WTC11 (cell line): ENCODE measurements at regions not wholly inside any gene's neighbourhood (a gene's known extent, or its start where the extent isn't known, plus 50 kb on each side); places are given as distances from the start of the nearest gene placed in this dataset.

Experiments used
- ESRRA ChIP-seq: sonication (generic); formaldehyde crosslinking; IDR thresholded peaks from 2 replicates; pipeline ENCODE4 v1.8.1; 2022; ENCODE audit warnings: mild to moderate bottlenecking, missing genetic modification reagents, borderline replicate concordance
- ETV6 ChIP-seq: sonication (generic); formaldehyde crosslinking; IDR thresholded peaks from 2 replicates; pipeline ENCODE4 v1.8.1; 2022; ENCODE audit warnings: mild to moderate bottlenecking, missing genetic modification reagents
- KAT7 ChIP-seq: sonication (generic); formaldehyde crosslinking; IDR thresholded peaks from 2 replicates; pipeline ENCODE4 v1.8.1; 2023; ENCODE audit warnings: missing genetic modification reagents, mild to moderate bottlenecking, borderline replicate concordance
- NFYB ChIP-seq: sonication (generic); formaldehyde crosslinking; conservative IDR thresholded peaks from 2 replicates; pipeline ENCODE4 v1.8.0; 2022; ENCODE audit warnings: low read depth, missing genetic modification reagents
- TF ChIP-seq, protein P1 (sequence below): fragments of 200-600 bp; IDR thresholded peaks from 2 replicates; pipeline ENCODE4 v1.8.0; 2022; ENCODE audit warnings: antibody characterized with exemption
- TF ChIP-seq, protein P2 (sequence below): sonication (generic); formaldehyde crosslinking; IDR thresholded peaks from 2 replicates; pipeline ENCODE4 v1.8.1; 2023; ENCODE audit warnings: mild to moderate bottlenecking, missing genetic modification reagents, moderate library complexity

DNA sequence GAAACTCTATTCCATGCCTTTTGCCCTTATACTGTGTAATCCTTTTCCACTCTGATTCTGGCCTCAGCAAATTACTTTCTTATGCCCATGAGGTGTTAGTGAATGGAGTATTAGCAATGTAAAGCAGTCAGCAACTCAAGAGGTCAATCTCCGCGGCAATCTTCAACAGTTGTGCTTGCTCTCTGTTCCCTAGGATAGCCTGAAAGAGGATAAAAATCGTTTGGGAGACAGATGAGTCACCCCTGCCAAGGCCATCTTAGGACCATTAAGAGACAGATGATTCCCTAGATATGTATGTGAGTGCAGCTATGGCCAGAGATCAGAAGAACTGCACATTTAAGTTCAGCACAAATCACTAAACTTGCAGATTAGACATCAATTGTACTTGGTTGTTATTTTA, 1145.8 kb downstream of the GALC start:
- TF ChIP-seq, protein P1, sequence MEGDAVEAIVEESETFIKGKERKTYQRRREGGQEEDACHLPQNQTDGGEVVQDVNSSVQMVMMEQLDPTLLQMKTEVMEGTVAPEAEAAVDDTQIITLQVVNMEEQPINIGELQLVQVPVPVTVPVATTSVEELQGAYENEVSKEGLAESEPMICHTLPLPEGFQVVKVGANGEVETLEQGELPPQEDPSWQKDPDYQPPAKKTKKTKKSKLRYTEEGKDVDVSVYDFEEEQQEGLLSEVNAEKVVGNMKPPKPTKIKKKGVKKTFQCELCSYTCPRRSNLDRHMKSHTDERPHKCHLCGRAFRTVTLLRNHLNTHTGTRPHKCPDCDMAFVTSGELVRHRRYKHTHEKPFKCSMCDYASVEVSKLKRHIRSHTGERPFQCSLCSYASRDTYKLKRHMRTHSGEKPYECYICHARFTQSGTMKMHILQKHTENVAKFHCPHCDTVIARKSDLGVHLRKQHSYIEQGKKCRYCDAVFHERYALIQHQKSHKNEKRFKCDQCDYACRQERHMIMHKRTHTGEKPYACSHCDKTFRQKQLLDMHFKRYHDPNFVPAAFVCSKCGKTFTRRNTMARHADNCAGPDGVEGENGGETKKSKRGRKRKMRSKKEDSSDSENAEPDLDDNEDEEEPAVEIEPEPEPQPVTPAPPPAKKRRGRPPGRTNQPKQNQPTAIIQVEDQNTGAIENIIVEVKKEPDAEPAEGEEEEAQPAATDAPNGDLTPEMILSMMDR, result no peak
- no peak for TF ChIP-seq ESRRA (CRISPR knock-in tag)
- TF ChIP-seq ETV6, result no peak
- TF ChIP-seq KAT7 (CRISPR knock-in tag), result no peak
- no peak for TF ChIP-seq NFYB (CRISPR knock-in tag)
- TF ChIP-seq, protein P2, sequence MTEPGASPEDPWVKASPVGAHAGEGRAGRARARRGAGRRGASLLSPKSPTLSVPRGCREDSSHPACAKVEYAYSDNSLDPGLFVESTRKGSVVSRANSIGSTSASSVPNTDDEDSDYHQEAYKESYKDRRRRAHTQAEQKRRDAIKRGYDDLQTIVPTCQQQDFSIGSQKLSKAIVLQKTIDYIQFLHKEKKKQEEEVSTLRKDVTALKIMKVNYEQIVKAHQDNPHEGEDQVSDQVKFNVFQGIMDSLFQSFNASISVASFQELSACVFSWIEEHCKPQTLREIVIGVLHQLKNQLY (CRISPR knock-in tag), result no peak
